HEK293T (cell line): ENCODE measurements at regions not wholly inside any gene's neighbourhood (a gene's known extent, or its start where the extent isn't known, plus 50 kb on each side); places are given as distances from the start of the nearest gene placed in this dataset.
A peak's percentile ranks its signal among the peaks of the same experiment; 100 is the strongest.

Experiments
- CTCF ChIA-PET: fragments of 350-600 bp; formaldehyde crosslinking; extraction: SDS; loops from one replicate; lab custom pipeline; 2021; ENCODE audit warnings: antibody characterized with exemption, inconsistent platforms; lab: Yijun Ruan, JAX
- POLR2A ChIA-PET: fragments of 350-600 bp; formaldehyde crosslinking; extraction: SDS; loops from one replicate; lab custom pipeline; 2020; ENCODE audit warnings: antibody characterized with exemption, inconsistent platforms; lab: Yijun Ruan, JAX
- DNase-seq: peaks from one replicate; pipeline ENCODE4 v3.0.0; 2012; ENCODE audit warnings: mixed read lengths; ENCODE audit errors: extremely low spot score
- ARNT ChIP-seq: fragments of 450-650 bp; IDR thresholded peaks from 2 replicates; pipeline ENCODE4 v1.6.1; 2017; ENCODE audit warnings: mild to moderate bottlenecking
- BHLHE40 ChIP-seq: fragments of 450-650 bp; IDR thresholded peaks from 2 replicates; pipeline ENCODE4 v1.6.1; 2016; ENCODE audit warnings: mild to moderate bottlenecking, moderate library complexity, borderline replicate concordance
- CTBP1 ChIP-seq: fragments of 450-650 bp; IDR thresholded peaks from 2 replicates; pipeline ENCODE4 v1.6.1; 2016; ENCODE audit warnings: borderline replicate concordance
- ELF4 ChIP-seq: fragments of 450-650 bp; IDR thresholded peaks from 2 replicates; pipeline ENCODE4 v1.6.1; 2017; ENCODE audit warnings: antibody characterized with exemption
- FOXA1 ChIP-seq: fragments of 450-650 bp; IDR thresholded peaks from 2 replicates; pipeline ENCODE4 v1.6.1; 2016; ENCODE audit warnings: mild to moderate bottlenecking
- FOXK2 ChIP-seq: fragments of 450-650 bp; IDR thresholded peaks from 2 replicates; pipeline ENCODE4 v1.6.1; 2016; ENCODE audit warnings: mild to moderate bottlenecking
- FOXM1 ChIP-seq: fragments of 450-650 bp; IDR thresholded peaks from 2 replicates; pipeline ENCODE4 v1.6.1; 2017; ENCODE audit warnings: mild to moderate bottlenecking, borderline replicate concordance
- HDGF ChIP-seq: fragments of 450-650 bp; IDR thresholded peaks from 2 replicates; pipeline ENCODE4 v1.6.1; 2017; ENCODE audit warnings: antibody characterized with exemption, borderline replicate concordance
- L3MBTL2 ChIP-seq: fragments of 450-650 bp; conservative IDR thresholded peaks from 2 replicates; pipeline ENCODE4 v1.6.1; 2016; ENCODE audit warnings: mild to moderate bottlenecking
- LEF1 ChIP-seq: fragments of 450-650 bp; IDR thresholded peaks from 2 replicates; pipeline ENCODE4 v1.6.1; 2017; ENCODE audit warnings: mild to moderate bottlenecking, borderline replicate concordance
- NFRKB ChIP-seq: fragments of 450-650 bp; IDR thresholded peaks from 2 replicates; pipeline ENCODE4 v1.6.1; 2016; ENCODE audit warnings: mild to moderate bottlenecking, moderate library complexity
- SP1 ChIP-seq: fragments of 450-650 bp; IDR thresholded peaks from 2 replicates; pipeline ENCODE4 v1.6.1; 2017
- SUZ12 ChIP-seq: fragments of 450-650 bp; IDR thresholded peaks from 2 replicates; pipeline ENCODE4 v1.6.1; 2016; ENCODE audit warnings: mild to moderate bottlenecking
- TARDBP ChIP-seq: fragments of 450-650 bp; IDR thresholded peaks from 2 replicates; pipeline ENCODE4 v1.6.1; 2016
- ZNF384 ChIP-seq: fragments of 450-650 bp; IDR thresholded peaks from 2 replicates; pipeline ENCODE4 v1.6.1; 2016
- TF ChIP-seq, protein P1 (sequence below): fragments of 450-650 bp; IDR thresholded peaks from 2 replicates; pipeline ENCODE4 v1.6.1; 2016

DNA sequence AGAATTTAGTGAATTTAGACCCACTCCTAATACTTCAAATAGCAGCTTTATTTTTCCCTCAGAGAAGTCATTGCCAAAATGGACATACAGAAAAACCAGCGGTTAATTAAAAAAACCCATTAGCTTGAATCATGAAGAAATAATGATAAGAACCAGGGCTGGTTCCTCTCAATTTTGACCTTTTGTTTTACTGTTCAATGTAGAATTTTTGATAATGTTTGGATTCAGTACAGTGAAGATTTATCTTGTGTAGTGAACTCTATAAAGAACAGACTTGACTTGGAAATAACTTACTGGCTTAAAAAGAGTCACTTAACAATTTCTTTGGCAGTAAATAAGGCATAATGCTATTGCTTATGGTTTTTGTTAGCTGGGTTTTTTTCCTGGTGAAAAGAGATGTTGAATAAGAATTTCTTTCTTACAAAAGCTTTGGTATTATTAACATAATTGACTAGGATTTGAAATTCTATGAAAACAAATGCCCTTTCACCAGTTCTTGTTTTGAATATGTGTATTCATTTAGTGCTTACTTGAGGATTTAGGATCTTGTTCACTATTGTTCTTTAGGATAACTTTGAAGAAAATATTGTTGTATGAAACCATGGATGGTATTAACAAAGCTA lies 73.4 kb upstream of the ITPRID2 start:
- no peak for DNase-seq
- ChIA-PET CTCF (no interaction called here), POLR2A (no interaction called here)
- no peak for TF ChIP-seq ELF4
- no peak for TF ChIP-seq FOXK2
- TF ChIP-seq ARNT = no peak
- no peak for TF ChIP-seq BHLHE40
- no peak for TF ChIP-seq NFRKB
- TF ChIP-seq SP1 = no peak
- TF ChIP-seq, protein P1, sequence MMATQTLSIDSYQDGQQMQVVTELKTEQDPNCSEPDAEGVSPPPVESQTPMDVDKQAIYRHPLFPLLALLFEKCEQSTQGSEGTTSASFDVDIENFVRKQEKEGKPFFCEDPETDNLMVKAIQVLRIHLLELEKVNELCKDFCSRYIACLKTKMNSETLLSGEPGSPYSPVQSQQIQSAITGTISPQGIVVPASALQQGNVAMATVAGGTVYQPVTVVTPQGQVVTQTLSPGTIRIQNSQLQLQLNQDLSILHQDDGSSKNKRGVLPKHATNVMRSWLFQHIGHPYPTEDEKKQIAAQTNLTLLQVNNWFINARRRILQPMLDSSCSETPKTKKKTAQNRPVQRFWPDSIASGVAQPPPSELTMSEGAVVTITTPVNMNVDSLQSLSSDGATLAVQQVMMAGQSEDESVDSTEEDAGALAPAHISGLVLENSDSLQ = no peak
- TF ChIP-seq ZNF384 = no peak
- TF ChIP-seq LEF1 = no peak
- TF ChIP-seq HDGF = no peak

- TF ChIP-seq ZNF384 (no peak), HDGF (no peak), ARNT (no peak), SUZ12 (no peak), LEF1 (no peak), FOXM1 (no peak), BHLHE40 (no peak), NFRKB (no peak), ELF4 (no peak), CTBP1 (no peak), TARDBP (no peak), SP1 (no peak), FOXK2 (no peak), L3MBTL2 (no peak), FOXA1 (no peak)
- TF ChIP-seq, protein P1 = no peak
- ChIA-PET POLR2A (no interaction called here), CTCF (no interaction called here)
- DNase-seq = no peak
Observed at GRCh38 chr2:181818840-181819239, 72.7 kb upstream of the ITPRID2 start.

- no peak for DNase-seq
- no peak for TF ChIP-seq SUZ12
- TF ChIP-seq, protein P1 = 0 out of 2 replicates have a peak, but pooled peaks have one; percentile 6
- no peak for TF ChIP-seq HDGF
- no peak for TF ChIP-seq FOXA1
- POLR2A ChIA-PET = no interaction called here
- CTCF ChIA-PET = no interaction called here
Observed at GRCh38 chr2:181821049-181821448, 70.5 kb upstream of the ITPRID2 start.

GRCh38 chr2:181822097-181822496 lies 69.4 kb upstream of the ITPRID2 start:
- POLR2A ChIA-PET = no interaction called here
- TF ChIP-seq TARDBP (no peak), FOXK2 (no peak), BHLHE40 (no peak), NFRKB (no peak), L3MBTL2 (no peak), ZNF384 (no peak)
- TF ChIP-seq, protein P1 = no peak
- CTCF ChIA-PET = no interaction called here
- DNase-seq = no peak

GRCh38 chr2:181823405-181823804 lies 68.1 kb upstream of the ITPRID2 start:
- TF ChIP-seq TARDBP (no peak), SP1 (no peak), ELF4 (no peak), HDGF (no peak), ARNT (no peak), FOXM1 (no peak), FOXK2 (no peak), SUZ12 (no peak), L3MBTL2 (no peak), ZNF384 (no peak), CTBP1 (no peak), FOXA1 (no peak), LEF1 (no peak)
- TF ChIP-seq, protein P1 = no peak
- POLR2A ChIA-PET = no interaction called here
- DNase-seq = no peak
- CTCF ChIA-PET = no interaction called here
